OCI-LY3 (cell line): ENCODE measurements at regions not wholly inside any gene's neighbourhood (a gene's known extent, or its start where the extent isn't known, plus 50 kb on each side); places are given as distances from the start of the nearest gene placed in this dataset.
"Not testable (repeated sequence)": the region's sequence is repeated elsewhere in the genome, so short reads cannot be mapped to it uniquely, and the experiment has no call there.

ENCODE experiments used
- H2AFZ ChIP-seq: fragments of 200-600, 300-600 bp; shearing (Covaris generic); 2 replicates; pipeline ENCODE4 v1.6.0; 2014; ENCODE audit warnings: antibody characterized with exemption, low read depth, low read length
- H3K27ac ChIP-seq: fragments of 200-600, 300-600 bp; sonication (generic); 2 replicates; pipeline ENCODE4 v1.5.1; 2014; ENCODE audit warnings: mild to moderate bottlenecking, low read length, moderate library complexity, mixed read lengths
- H3K27me3 ChIP-seq: fragments of 200-600, 300-600 bp; sonication (generic); 2 replicates; pipeline ENCODE4 v1.6.1; 2014; ENCODE audit warnings: low read depth, low read length, mixed read lengths
- H3K36me3 ChIP-seq: fragments of 200-600, 300-600 bp; sonication (generic); replicated peaks from 2 replicates; pipeline ENCODE3; 2014; ENCODE audit warnings: low read depth, low read length, mixed read lengths
- H3K4me1 ChIP-seq: fragments of 300-600, 200-600 bp; sonication (generic); 2 replicates; pipeline ENCODE4 v1.6.1; 2014; ENCODE audit warnings: low read length, mixed read lengths
- H3K4me2 ChIP-seq: fragments of 200-600, 300-600 bp; sonication (generic); 2 replicates; pipeline ENCODE4 v1.6.1; 2014; ENCODE audit warnings: low read length, mixed read lengths
- H3K4me3 ChIP-seq: fragments of 300-600, 200-600 bp; sonication (generic); 2 replicates; pipeline ENCODE4 v1.5.1; 2014; ENCODE audit warnings: antibody characterized with exemption, mild to moderate bottlenecking, low read length, moderate library complexity
- H3K79me2 ChIP-seq: fragments of 300-600, 200-600 bp; shearing (Covaris generic); 2 replicates; pipeline ENCODE4 v1.6.1; 2014; ENCODE audit warnings: mild to moderate bottlenecking, low read length, mixed read lengths
- H3K9ac ChIP-seq: fragments of 300-600, 200-600 bp; shearing (Covaris generic); 2 replicates; pipeline ENCODE4 v1.6.0; 2014; ENCODE audit warnings: mild to moderate bottlenecking, low read length, moderate library complexity
- H3K9me3 ChIP-seq: fragments of 200-600, 300-600 bp; shearing (Covaris generic); 2 replicates; pipeline ENCODE4 v1.6.1; 2014; ENCODE audit warnings: low read length, mixed read lengths; ENCODE audit not compliant: insufficient read depth
- H4K20me1 ChIP-seq: fragments of 200-600, 300-600 bp; sonication (generic); 2 replicates; pipeline ENCODE4 v1.6.1; 2016; ENCODE audit warnings: low read length, mixed read lengths; ENCODE audit not compliant: insufficient read depth
- CTCF ChIP-seq: fragments of 200-600, 300-600 bp; sonication (generic); IDR thresholded peaks from 2 replicates; pipeline ENCODE4 v1.5.1; 2014; ENCODE audit warnings: antibody characterized with exemption, low read length, low read depth
- EZH2phosphoT487 ChIP-seq: fragments of 200-600 bp; shearing (Covaris generic); IDR thresholded peaks from 2 replicates; pipeline ENCODE4 v1.6.1; 2018; ENCODE audit warnings: antibody characterized with exemption, mixed run types, low read depth

- no peak for TF ChIP-seq EZH2phosphoT487
- no peak for TF ChIP-seq CTCF
- H3K27ac ChIP-seq, result no peak overlapping the region
- no peaks in the 10 kb centered on the region for H3K4me1 ChIP-seq
- H3K36me3 ChIP-seq, result no peaks in the 10 kb centered on the region
- peaks cover 69% of the 10 kb centered on the region for H3K27me3 ChIP-seq
- no peaks in the 10 kb centered on the region for H3K9me3 ChIP-seq
- H4K20me1 ChIP-seq, result no peaks in the 10 kb centered on the region
- H3K4me2 ChIP-seq, result no peak overlapping the region
- H3K4me3 ChIP-seq, result no peak overlapping the region
- no peak overlapping the region for H3K9ac ChIP-seq
- no peaks in the 10 kb centered on the region for H3K79me2 ChIP-seq
- H2AFZ ChIP-seq, result no peak overlapping the region
These were observed 185.2 kb downstream of the UACA start for GRCh38 chr15:70578196-70578595.

- H3K27ac ChIP-seq, result no peak overlapping the region
- H3K4me2 ChIP-seq, result no peak overlapping the region
- no peaks in the 10 kb centered on the region for H3K36me3 ChIP-seq
- H3K27me3 ChIP-seq, result peaks cover 58% of the 10 kb centered on the region
- no peaks in the 10 kb centered on the region for H4K20me1 ChIP-seq
- H3K4me3 ChIP-seq, result no peak overlapping the region
- H2AFZ ChIP-seq, result no peak overlapping the region
- no peaks in the 10 kb centered on the region for H3K9me3 ChIP-seq
- H3K4me1 ChIP-seq, result no peaks in the 10 kb centered on the region
- TF ChIP-seq CTCF (no peak), EZH2phosphoT487 (no peak)
- no peak overlapping the region for H3K9ac ChIP-seq
- H3K79me2 ChIP-seq, result no peaks in the 10 kb centered on the region
These were observed 186.7 kb downstream of the UACA start for GRCh38 chr15:70576696-70577095.

- H3K9ac ChIP-seq, result no peak overlapping the region
- H3K27me3 ChIP-seq, result peaks cover 54% of the 10 kb centered on the region
- H3K27ac ChIP-seq, result no peak overlapping the region
- H3K9me3 ChIP-seq, result no peaks in the 10 kb centered on the region
- no peaks in the 10 kb centered on the region for H3K79me2 ChIP-seq
- no peaks in the 10 kb centered on the region for H4K20me1 ChIP-seq
- no peak overlapping the region for H2AFZ ChIP-seq
- H3K36me3 ChIP-seq, result no peaks in the 10 kb centered on the region
- TF ChIP-seq CTCF (no peak), EZH2phosphoT487 (no peak)
- H3K4me2 ChIP-seq, result no peak overlapping the region
- no peak overlapping the region for H3K4me3 ChIP-seq
- H3K4me1 ChIP-seq, result no peaks in the 10 kb centered on the region
These were observed 187.1 kb downstream of the UACA start for GRCh38 chr15:70576276-70576675.

- Histone ChIP-seq H3K79me2 (no peaks in the 10 kb centered on the region), H3K27ac (no peak overlapping the region), H4K20me1 (no peaks in the 10 kb centered on the region), H3K36me3 (no peaks in the 10 kb centered on the region), H2AFZ (no peak overlapping the region), H3K4me3 (no peak overlapping the region), H3K4me2 (no peak overlapping the region), H3K4me1 (no peaks in the 10 kb centered on the region), H3K9me3 (no peaks in the 10 kb centered on the region), H3K27me3 (peaks cover 47% of the 10 kb centered on the region), H3K9ac (no peak overlapping the region)
- TF ChIP-seq EZH2phosphoT487 (no peak), CTCF (no peak)
These were observed 187.8 kb downstream of the UACA start for GRCh38 chr15:70575231-70576226.

GRCh38 chr15:70574325-70574724, 189.0 kb downstream of the UACA start:
- H3K9ac ChIP-seq, H3K4me3 ChIP-seq, H3K27ac ChIP-seq, H3K4me2 ChIP-seq, H3K4me1 ChIP-seq, H4K20me1 ChIP-seq, H3K36me3 ChIP-seq, H3K79me2 ChIP-seq, H3K9me3 ChIP-seq, H2AFZ ChIP-seq: not testable (repeated sequence)
- H3K27me3 ChIP-seq, result peaks cover 35% of the 10 kb centered on the region
